GM18520 (cell line): ENCODE measurements at regions not wholly inside any gene's neighbourhood (a gene's known extent, or its start where the extent isn't known, plus 50 kb on each side); places are given as distances from the start of the nearest gene placed in this dataset.

Source experiments
- ATAC-seq: cut with Tn5 transposase; IDR thresholded peaks from one replicate; pipeline ENCODE4 v1.9.1; 2021; ENCODE audit not compliant: unreplicated experiment

DNA sequence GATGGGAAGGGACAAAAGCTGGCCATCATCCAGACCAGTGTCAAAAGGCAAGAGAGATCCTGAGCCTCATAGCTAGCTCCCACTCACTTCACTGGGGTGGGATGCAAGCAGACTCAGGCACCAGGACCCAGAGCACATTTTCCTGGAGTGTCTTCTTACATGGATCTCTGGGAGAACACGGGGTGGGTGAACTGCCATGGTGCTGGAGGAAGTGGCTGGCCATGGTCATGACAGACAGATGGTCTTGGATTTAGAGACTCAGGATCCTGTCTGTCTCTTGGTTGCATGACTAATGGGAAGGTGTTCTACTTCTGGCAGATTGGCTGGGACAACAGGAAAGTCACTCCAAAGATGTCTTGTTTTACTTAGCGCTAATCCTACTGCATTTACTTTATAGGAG is 311.5 kb downstream of the ATP23 start:
- no peak for ATAC-seq

DNA sequence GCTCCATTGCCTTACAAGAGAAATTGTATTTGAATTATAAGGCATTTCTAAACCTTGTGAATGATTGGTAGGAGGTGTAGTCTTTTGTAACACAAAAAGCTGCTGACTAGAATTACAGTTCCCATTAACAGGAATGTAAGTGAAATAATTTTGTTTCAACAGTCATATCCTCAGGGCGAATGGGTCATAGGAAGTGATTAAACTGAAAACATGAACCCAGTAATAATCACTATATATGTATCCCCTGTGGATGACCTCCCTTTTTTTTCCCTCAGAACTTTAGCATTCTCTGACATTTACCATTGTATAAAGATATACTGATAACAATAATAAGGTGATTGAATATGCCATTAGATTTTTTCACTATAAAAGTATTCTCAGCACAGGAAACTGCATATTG is 312.3 kb downstream of the ATP23 start:
- no peak for ATAC-seq

DNA sequence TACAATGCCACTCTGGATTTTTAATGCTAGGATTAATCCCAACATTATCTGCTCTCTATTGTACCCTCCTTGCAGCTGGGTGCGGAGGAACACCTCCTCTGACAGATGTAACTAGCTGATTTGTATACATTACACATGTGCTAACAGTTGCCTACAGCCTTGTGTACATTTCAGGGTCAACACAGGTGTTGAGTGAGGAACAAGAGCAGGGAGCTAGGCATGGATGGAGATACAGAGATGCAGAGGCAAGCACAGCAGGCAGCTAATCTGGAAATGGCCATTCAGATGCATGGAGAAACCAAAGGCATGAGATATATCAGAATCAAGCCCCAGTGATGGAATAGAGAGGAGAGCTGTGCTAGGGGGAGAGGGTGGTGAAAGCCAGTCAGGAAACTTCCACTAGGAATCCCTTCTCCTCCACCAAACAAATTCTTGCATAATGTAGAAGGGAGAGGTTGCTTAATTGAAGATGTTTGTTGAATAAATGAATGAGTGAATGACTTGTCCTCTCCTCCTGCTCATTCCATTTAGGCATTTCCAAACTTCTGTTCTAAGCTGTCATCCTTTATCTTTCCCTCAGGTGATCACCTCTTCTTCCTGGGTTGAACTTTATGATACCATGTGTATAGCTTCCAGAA is 313.2 kb downstream of the ATP23 start:
- ATAC-seq: no peak

DNA sequence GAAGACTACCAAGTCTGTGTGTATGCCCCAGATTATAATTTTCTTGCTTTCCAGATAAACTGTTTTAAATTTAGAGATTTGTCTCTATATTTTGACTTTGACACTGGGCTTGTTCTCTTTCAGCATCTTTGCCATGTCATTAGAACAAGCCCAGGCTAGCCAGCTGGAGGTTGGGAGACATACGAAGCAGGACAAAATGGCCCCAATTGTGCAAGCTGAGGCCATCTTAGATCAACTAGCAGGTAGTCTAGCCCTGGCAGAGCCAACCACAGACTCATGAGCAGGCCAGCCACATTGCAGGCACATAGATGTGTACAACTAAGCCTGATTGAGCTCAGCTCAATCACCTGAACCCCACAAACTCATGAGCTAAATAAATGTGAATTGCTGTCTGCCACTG is 321.4 kb downstream of the ATP23 start:
- no peak for ATAC-seq

DNA sequence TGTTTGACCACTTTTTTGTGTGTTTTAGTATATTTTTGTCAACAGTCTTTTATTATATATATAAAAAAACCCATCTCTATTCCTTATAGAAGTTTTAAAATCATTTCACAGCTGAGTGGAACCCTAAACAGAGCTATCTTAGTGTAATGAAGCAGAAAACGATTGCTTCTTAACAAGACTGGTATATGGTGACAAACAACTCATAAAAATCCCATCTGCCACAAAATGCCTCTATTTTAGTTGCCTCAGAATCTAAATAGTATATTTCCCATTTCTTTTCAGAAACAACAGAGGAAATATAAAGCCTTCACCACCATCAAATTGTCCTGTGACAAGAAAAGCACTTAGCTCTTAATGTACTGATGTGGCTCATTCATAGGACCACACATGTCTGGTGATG is 322.4 kb downstream of the ATP23 start:
- ATAC-seq: no peak

DNA sequence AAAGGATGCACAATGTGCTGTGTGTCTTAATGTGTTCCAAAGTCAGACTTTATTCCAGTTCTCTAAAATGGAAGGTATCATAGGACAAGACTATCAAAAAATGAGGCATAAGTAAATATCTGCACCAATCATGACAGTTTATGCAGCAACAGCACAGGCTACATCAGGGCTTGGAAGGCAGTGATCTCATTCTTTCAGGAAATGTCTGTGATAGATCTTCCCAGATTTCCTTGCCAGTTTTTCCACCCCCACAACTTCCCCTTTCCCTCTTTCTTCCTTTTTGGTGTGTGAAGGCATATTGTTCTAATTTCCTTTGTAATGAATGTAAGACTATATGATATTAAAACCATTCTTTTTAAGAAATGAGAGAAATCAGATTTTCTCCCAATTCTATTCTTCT is 326.7 kb downstream of the ATP23 start:
- ATAC-seq: no peak

DNA sequence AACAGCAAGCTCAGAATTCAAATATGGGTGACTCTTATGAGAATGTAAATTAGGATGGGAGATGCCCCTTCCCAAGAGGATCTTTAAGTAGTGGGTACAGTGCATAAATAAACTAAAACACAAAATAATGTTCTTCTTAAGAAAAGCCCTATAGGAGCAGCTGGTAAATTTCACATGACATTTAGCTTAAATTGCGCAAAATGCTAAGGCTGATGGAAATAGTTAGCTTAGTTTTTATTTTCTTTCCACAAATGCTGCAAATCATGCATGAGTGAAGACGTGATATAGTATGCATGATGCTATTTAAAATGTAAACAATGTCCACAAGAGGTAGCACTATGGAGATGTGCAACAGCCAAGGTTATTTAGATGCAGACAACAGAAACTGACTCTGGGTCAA is 328.1 kb downstream of the ATP23 start:
- no peak for ATAC-seq

DNA sequence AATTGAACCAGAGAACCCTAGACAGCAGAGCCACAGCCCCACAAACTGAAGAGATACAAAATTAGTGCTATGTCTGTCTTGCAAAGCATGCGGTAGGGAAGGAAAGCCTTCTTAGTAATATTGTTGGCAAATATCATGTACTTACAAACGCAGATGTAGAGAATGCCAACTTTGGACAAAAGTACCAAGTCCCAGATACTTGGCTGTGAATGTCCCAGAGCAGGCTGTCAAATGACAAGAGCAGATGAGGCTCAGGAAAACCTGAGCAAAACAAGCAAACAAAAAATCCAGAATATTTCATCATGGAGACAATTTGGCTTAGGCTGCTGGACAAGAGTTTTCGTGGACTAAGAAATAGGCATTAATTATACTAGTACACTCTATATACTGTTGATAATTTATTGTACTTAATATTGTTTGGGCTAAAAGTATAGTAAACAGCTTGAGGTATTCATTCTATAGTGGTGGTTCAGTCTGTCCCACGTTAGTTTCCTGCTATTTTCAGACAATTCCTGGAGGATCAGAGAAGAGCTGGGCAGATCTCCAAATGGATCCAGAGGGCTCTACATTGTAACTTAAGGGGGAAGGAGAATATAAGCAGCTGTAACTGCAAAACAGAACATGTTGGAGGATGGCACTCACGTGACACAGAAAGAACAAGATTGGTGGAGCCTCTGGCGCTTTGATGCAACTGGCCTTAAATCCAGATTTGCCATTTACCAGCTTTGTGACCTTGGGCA is 329.8 kb downstream of the ATP23 start:
- no peak for ATAC-seq

DNA sequence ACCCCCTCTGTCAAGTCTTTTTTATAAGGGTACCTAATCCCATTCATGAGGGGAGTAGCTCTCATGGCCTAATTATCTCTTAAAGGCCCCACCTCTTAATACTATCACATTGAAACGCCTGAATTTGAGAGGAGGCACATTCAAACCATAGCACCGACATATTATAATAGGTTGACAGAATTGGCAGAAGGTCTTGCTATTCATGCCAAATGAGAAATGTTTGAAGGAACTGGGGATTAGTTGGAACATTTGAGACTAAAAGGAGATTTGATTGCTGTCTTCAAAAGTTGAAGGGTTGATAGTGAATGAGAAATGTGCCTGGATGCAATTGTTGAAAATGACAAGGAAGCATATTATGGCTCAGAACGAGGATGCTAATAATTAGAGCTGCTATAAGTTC is 331.1 kb downstream of the ATP23 start:
- ATAC-seq: no peak

DNA sequence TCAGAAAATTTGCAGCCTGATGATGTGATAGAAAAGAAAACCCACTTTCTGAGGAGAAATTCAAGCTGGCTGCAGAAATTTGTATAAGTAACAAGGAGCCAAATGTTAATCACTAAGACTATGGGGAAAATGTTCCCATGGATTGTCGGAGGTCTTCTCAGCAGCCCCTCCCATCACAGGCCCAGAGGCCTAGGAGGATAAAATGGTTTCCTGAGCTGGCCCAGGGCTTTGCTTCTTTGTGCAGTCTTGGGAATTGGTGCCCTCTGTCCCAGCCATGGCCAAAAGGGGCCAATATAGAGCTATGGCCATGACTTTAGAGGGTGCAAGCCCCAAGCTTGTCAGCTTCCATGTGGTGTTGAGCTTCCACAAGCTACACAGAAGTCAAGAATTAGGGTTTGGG is 335.9 kb downstream of the ATP23 start:
- ATAC-seq: no peak

DNA sequence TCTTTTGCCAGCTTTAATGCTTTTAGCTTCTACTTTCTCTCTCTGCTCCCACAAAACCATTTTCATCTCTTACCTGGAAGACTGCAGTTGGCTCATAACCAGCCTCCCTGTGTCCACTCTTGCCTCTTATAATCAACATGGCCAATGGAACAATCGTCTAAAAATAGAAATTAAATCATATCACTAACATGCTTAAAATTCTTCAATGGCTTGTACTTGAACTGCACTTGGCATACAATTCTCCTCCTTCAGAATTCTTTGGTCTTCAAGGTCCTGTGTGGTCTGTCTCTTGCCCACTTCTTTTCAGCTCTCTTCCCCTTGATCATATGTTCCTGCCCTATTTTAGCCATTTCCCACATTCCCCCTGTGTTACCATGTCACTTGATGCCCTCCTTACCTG is 342.2 kb downstream of the ATP23 start:
- no peak for ATAC-seq

DNA sequence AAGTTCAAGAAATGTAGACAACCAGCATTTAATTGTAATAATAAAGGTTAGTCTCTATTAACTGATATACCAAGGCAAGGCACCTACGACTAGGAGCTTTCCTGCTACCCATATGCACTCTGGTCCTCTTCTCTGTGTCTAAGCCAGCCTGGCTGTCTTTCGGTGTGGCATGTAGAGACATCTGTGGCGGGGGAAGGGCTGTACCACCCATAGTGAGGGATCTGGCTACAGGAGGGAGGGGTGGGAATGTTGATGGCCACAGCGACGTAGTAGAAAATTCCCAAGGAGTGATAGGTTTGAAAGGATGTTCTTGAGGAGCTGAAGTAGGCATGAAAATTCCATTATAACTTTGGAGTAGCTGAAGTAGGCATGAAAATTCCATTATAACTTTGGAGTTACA is 344.2 kb downstream of the ATP23 start:
- ATAC-seq: no peak

DNA sequence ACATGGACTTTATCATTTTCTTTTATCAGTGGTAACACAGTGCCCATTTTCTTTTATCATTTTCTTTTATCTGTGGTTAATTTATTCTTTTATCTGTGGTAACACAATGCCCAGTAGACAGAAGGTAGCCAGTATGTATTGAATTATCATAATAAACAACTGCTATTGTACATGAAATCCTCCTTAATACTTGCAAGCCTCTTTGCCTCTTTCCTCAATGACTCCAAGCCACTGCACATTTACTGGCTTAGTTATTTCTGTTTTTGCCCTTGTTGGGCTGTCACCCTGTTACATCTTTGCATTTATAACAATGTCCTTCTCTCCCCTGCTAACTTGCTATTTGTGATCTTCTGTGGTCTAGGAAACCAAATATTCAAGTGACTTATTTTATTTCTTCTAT is 345.0 kb downstream of the ATP23 start:
- no peak for ATAC-seq

DNA sequence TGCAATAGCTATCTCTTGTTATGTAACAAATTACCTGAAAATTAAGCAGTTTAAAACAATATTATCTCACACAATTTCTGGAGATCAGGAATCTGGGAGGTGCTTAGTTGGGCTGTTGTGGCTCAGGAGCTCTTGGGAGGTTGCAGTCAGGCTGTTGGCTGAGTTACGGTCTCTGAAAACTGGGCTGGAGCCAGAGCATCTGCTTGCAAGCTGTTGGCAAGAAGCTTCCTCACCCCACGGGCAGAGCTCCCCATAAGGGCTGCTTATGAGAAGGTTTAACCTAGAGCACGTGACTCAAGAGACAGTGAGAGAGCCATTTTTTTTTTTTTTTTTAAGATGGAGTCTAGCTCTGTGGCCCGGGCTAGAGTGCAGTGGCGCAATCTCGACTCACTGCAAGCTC is 346.8 kb downstream of the ATP23 start:
- ATAC-seq: no peak

DNA sequence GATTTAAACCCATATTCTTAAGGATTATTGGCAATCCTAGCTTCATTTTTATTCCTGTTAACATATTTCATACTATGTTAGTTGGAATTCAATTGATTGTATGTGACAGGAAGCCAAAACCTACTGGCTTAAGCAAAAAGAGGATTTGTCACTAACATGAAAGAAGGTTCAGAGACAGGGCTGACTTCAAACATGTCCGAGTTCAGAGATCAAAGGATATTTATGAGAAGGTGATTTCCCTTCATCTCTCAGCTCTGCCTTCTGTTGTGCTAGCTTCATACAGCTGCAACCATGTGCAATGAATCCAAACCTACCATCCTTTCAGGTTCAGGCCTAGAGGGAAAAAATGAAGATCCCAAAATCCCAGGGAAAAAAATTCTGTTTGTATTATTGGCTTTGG is 349.7 kb downstream of the ATP23 start:
- no peak for ATAC-seq

DNA sequence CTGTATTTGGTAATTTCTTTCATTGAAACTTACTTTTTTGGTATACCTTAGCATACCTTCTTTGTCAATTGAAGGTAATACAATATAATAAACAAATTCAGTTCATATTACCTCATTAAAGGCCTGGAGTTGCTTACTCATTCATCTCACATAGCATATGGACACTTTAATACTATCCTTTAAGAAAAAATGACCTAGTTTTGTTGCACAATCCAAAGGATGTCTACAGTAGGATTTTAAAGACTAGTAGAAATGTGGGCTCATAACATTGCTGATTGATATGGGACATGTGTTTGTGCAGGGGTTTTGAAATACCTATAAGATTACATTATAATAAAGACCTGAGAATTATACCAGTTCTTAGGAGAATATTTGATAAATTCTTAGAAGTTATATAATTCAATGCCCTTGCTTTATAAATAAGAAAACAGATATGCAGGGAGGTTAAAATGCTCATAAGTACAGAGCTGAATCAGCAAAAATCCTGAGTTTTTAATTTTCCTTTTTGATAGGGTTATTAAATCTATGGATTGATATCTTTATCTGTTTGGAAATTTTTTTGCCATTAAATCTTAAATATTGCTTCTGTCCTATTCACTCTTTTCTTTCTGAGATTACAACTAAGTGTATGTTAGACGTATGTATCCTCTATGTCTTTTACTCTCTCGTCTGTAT is 352.1 kb downstream of the ATP23 start:
- ATAC-seq: no peak

DNA sequence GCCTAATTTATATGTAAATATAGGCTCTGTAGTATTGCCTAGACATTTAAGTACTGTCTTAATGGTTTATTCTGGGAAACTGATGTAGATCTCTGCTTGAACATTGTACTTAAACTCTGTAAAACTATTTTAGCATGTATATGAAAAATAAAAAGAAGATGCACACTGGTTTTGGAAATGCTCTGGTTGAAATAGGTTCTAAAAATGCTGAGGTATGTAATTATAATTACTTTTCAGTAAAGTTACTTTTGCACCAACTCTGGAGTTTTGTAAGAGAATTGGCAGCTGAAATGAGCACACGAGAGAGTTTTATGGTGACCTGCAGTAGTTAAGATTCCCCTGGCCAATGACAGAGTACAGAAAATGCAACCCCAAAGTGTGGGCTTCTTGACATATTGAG is 353.9 kb downstream of the ATP23 start:
- ATAC-seq: no peak

DNA sequence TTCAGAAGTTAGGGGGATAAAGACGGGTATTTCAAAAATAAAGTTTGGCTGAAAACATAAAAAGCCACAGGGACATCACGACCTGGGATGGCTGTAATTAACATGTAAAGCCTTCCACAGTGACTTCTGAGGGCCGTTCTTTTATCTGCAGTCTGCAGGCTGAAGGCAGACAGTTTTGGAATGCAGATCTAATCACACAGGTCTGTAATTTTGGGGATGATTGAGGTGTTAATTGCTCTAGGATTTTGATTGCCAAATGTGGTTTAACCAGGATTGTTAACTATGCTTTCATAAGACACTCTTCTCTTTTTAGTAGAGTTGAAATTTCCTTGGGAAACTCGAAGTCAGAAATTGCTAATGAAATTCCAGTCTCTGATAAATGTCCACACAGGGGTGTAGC is 355.5 kb downstream of the ATP23 start:
- ATAC-seq: no peak

DNA sequence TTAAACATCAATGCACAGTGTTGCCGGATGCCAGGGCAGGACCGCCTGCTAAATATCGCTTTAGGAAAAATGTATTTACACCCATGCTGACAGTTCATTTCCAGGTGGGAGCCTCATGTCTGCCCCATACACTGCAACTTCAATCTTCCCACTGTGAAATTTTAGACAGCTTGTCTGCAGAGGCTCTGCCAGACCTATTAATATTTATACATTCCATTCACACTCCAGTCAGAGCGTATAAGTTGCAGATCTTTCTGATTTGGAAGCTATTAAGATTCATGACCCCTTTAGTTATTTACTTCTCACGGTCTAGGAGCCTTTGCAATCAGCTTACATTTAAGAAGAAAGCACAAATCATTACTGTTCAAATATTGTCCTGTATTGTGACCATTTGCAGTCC is 357.4 kb downstream of the ATP23 start:
- no peak for ATAC-seq

DNA sequence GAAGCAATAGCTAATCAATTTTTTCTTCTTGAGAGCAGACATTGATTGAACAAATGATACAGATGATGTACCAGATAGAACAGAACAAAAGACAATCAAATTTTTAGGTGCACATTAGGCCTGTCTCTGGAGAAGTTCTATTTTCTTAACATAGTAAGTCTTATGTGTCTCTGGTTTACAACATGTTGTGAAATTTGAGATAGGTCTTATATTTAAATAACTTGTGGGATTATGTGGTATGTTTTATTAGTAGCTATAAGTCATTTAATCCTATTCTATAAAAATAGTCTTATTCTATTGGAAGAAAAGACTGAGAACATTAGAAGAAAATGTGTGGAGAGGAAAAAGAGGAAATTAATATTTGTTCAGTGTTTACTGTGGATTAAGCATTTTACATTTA is 358.0 kb downstream of the ATP23 start:
- ATAC-seq: no peak

DNA sequence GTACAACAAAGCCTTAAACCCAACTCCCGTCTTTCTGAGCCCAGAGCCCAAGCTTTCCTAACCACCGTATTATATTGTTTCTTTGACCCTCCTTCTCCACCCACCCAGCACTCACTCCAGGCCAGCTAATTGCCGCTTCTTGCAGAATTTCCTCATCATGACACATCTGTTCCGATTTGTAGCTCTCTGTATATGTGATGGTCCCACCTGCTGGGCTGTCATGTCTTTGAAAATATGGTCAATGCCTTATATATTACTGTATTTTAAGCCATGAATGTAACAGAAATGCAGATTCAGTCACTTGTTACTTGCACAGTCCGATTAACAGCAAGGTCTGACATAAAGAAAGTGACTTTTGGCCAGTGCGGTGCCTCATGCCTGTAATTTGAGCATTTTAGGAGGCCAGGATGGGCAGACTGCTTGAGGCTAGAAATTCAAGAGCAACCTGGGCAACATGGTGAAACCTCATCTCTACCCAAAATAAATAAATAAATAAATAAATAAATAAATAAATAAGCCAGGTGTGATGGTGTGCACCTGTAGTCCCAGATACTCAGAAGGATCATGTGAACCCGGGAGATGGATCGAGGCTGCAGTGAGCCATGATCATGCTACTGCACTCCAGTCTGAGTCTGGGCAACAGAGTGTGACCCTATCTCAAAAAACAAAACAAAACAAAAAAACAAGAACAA is 359.8 kb downstream of the ATP23 start:
- no peak for ATAC-seq

DNA sequence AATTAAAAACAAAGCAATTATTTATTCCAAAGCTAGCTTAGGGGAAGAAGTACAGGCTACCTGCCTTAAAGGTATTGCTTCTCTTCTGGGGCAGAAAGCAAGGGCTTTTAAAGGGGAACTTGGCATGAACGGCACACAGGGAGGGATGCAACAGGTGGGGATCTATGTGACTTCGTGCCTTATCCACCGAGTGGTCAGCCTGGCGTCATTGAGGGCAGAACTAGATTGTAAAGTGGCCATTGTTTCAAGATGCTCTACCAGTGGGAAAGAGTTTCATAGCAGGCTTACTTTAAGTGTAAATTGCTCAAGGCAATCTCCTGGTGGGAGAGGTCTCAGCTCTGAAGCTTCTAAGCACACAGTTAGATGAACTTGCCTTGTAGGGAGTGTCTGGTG is 360.4 kb downstream of the ATP23 start:
- no peak for ATAC-seq
